OCI-LY3 (cell line): ENCODE measurements at regions not wholly inside any gene's neighbourhood (a gene's known extent, or its start where the extent isn't known, plus 50 kb on each side); places are given as distances from the start of the nearest gene placed in this dataset.

Source experiments
- EZH2phosphoT487 ChIP-seq: fragments of 200-600 bp; shearing (Covaris generic); IDR thresholded peaks from 2 replicates; pipeline ENCODE4 v1.6.1; 2018; ENCODE audit warnings: antibody characterized with exemption, mixed run types, low read depth
- TF ChIP-seq, protein P1 (sequence below): fragments of 200-600, 300-600 bp; sonication (generic); IDR thresholded peaks from 2 replicates; pipeline ENCODE4 v1.5.1; 2014; ENCODE audit warnings: antibody characterized with exemption, low read length, low read depth

- TF ChIP-seq, protein P1, sequence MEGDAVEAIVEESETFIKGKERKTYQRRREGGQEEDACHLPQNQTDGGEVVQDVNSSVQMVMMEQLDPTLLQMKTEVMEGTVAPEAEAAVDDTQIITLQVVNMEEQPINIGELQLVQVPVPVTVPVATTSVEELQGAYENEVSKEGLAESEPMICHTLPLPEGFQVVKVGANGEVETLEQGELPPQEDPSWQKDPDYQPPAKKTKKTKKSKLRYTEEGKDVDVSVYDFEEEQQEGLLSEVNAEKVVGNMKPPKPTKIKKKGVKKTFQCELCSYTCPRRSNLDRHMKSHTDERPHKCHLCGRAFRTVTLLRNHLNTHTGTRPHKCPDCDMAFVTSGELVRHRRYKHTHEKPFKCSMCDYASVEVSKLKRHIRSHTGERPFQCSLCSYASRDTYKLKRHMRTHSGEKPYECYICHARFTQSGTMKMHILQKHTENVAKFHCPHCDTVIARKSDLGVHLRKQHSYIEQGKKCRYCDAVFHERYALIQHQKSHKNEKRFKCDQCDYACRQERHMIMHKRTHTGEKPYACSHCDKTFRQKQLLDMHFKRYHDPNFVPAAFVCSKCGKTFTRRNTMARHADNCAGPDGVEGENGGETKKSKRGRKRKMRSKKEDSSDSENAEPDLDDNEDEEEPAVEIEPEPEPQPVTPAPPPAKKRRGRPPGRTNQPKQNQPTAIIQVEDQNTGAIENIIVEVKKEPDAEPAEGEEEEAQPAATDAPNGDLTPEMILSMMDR: no peak
- no peak for TF ChIP-seq EZH2phosphoT487
These were observed 752.8 kb downstream of the CBLN4 start for GRCh38 chr20:55252521-55252920.
